HG03342 (cell line): ENCODE measurements at regions not wholly inside any gene's neighbourhood (a gene's known extent, or its start where the extent isn't known, plus 50 kb on each side); places are given as distances from the start of the nearest gene placed in this dataset.
A peak's percentile ranks its signal among the peaks of the same experiment; 100 is the strongest.
"Not testable (repeated sequence)": the region's sequence is repeated elsewhere in the genome, so short reads cannot be mapped to it uniquely, and the experiment has no call there.

Source experiments
- ATAC-seq: cut with Tn5 transposase; IDR thresholded peaks from one replicate; pipeline ENCODE4 v1.9.1; 2021; ENCODE audit warnings: mild to moderate bottlenecking, moderate library complexity; ENCODE audit not compliant: unreplicated experiment

- ATAC-seq = no peak
These were observed 494.1 kb downstream of the ZNF385D start for GRCh38 chr3:21256932-21257331.

GRCh38 chr3:21238661-21239060 lies 512.3 kb downstream of the ZNF385D start:
- ATAC-seq = no peak

GRCh38 chr3:21237638-21238037 lies 513.4 kb downstream of the ZNF385D start:
- ATAC-seq = no peak

GRCh38 chr3:21235491-21235890 lies 515.5 kb downstream of the ZNF385D start:
- no peak for ATAC-seq

GRCh38 chr3:21234933-21235332 lies 516.1 kb downstream of the ZNF385D start:
- no peak for ATAC-seq

GRCh38 chr3:21229426-21230135 lies 521.4 kb downstream of the ZNF385D start:
- no peak for ATAC-seq

GRCh38 chr3:21226086-21226485 lies 524.9 kb downstream of the ZNF385D start:
- ATAC-seq = no peak

GRCh38 chr3:21220944-21221343 lies 530.1 kb downstream of the ZNF385D start:
- ATAC-seq = no peak

- no peak for ATAC-seq
These were observed 534.4 kb downstream of the ZNF385D start for GRCh38 chr3:21216598-21216997.

GRCh38 chr3:21204122-21204521 lies 546.9 kb downstream of the ZNF385D start:
- not testable (repeated sequence) for ATAC-seq

GRCh38 chr3:21195203-21195602 lies 555.8 kb downstream of the ZNF385D start:
- ATAC-seq = no peak

GRCh38 chr3:21194036-21194435 lies 557.0 kb downstream of the ZNF385D start:
- not testable (repeated sequence) for ATAC-seq

- no peak for ATAC-seq
These were observed 562.6 kb downstream of the ZNF385D start for GRCh38 chr3:21188459-21188858.

- no peak for ATAC-seq
These were observed 565.1 kb downstream of the ZNF385D start for GRCh38 chr3:21185816-21186314.

- no peak for ATAC-seq
These were observed 576.5 kb downstream of the ZNF385D start for GRCh38 chr3:21174461-21174860.

GRCh38 chr3:21170964-21171363 lies 580.0 kb downstream of the ZNF385D start:
- ATAC-seq = peak; percentile 77

GRCh38 chr3:21169948-21170347 lies 581.1 kb downstream of the ZNF385D start:
- no peak for ATAC-seq

- no peak for ATAC-seq
These were observed 582.5 kb downstream of the ZNF385D start for GRCh38 chr3:21168471-21168870.

- ATAC-seq = no peak
These were observed 587.1 kb downstream of the ZNF385D start for GRCh38 chr3:21163956-21164355.

GRCh38 chr3:21159543-21159906 lies 591.5 kb downstream of the ZNF385D start:
- no peak for ATAC-seq

- no peak for ATAC-seq
These were observed 592.0 kb downstream of the ZNF385D start for GRCh38 chr3:21158861-21159542.

GRCh38 chr3:21154911-21155310 lies 596.1 kb downstream of the ZNF385D start:
- ATAC-seq = no peak
